ENCODE measurements at regions not wholly inside any gene's neighbourhood (a gene's known extent, or its start where the extent isn't known, plus 50 kb on each side); places are given as distances from the start of the nearest gene placed in this dataset.
"Not testable (repeated sequence)": the region's sequence is repeated elsewhere in the genome, so short reads cannot be mapped to it uniquely, and the experiment has no call there.

DNA sequence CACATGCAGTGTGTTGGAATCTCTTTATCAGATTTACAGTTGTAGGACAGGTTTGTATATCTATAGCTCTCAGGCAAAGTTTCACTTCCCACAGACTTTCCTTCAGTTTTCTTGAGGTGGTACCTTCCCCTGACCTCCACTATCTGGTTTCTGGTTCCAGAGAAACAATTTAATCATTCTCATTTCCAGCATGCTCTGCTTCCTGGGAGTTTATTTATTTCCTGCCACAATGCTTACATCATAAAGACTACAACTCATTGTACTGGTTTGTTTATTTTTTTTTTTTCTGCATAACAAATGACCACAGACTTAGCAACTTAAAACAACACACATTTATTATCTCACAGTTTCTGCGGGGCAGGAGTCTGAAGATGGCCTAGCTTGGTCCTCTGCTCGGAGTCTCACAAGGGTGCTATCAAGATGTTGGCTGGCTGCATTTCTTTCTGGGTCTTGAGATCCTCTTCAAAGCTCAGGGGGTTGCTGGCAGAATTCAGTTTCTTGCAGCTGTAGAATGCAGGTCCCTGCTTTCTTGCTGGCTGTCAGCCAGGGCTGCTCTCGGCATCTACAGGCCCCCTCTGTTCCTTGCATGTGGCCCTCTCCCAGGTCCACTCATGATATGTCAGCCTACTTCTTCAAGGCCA, 247.7 kb downstream of the ENC1 start:
- peak overlapping the region; percentile 90 for H3K27ac Mint-ChIP-seq
- peaks cover 47% of the 10 kb centered on the region for H3K4me1 Mint-ChIP-seq (ENCODE audit: unreplicated experiment)
- H3K9me3 Mint-ChIP-seq: peaks cover 13% of the 10 kb centered on the region
- no peaks in the 10 kb centered on the region for H3K36me3 Mint-ChIP-seq
- no peak for DNase-seq (ENCODE audit: extremely low spot score, unreplicated experiment)
- no peaks in the 10 kb centered on the region for H3K27me3 Mint-ChIP-seq
- peak overlapping the region; percentile 30 for H3K4me3 Mint-ChIP-seq
- no peak for TF ChIP-seq CTCF (conservative IDR thresholded peaks at IDR 0.05)

DNA sequence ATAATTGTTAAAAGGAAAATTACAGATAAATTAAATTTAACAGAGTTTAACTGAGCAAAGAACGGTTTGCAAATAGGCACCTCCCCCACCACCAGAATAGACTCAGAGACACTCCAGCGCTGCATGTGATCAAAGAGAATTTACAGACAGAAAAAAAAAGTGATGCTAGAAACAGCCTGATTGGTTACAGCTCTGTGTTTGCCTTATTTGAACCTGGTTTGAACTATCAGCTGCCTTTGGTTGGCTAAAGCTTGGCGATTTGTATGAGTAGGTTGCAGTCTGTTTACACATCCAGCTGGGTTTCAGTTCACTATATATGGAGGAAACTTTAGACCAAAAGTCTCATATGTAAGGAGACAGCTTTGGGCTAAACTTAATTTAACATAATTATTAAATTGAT, 249.1 kb downstream of the ENC1 start:
- H3K4me3 Mint-ChIP-seq: no peak overlapping the region
- H3K9me3 Mint-ChIP-seq: peaks cover 10% of the 10 kb centered on the region
- TF ChIP-seq CTCF (conservative IDR thresholded peaks at IDR 0.05): no peak
- H3K27ac Mint-ChIP-seq: no peak overlapping the region
- H3K4me1 Mint-ChIP-seq (ENCODE audit: unreplicated experiment): peaks cover 34% of the 10 kb centered on the region
- DNase-seq (ENCODE audit: extremely low spot score, unreplicated experiment): no peak
- H3K36me3 Mint-ChIP-seq: no peaks in the 10 kb centered on the region
- no peaks in the 10 kb centered on the region for H3K27me3 Mint-ChIP-seq

DNA sequence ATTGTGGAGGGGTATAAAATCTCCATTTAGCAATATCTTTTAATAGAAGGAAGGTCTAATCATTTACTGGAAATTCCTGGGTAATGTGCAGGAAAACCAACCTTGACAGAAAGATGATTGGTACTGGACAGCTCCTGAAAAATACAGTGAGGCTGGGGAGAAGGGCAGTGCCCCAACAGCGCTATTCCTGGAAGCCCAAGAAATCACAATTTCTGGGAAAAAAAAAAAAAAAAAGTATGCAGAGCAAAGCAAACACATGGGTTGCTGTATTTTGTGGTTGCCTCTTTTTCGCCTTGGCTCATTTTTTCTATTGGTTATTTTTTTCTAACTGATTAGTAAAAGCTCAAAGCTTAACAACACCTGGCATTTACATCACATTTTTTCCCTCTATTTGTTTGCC, 249.7 kb downstream of the ENC1 start:
- Mint-ChIP-seq H3K27me3 (no peaks in the 10 kb centered on the region), H3K36me3 (no peaks in the 10 kb centered on the region), H3K4me3 (no peak overlapping the region), H3K27ac (no peak overlapping the region), H3K4me1 (ENCODE audit: unreplicated experiment) (peaks cover 33% of the 10 kb centered on the region), H3K9me3 (peaks cover 10% of the 10 kb centered on the region)
- TF ChIP-seq CTCF (conservative IDR thresholded peaks at IDR 0.05): no peak
- no peak for DNase-seq (ENCODE audit: extremely low spot score, unreplicated experiment)

- no peak for DNase-seq (ENCODE audit: extremely low spot score, unreplicated experiment)
- no peak overlapping the region for H3K4me3 Mint-ChIP-seq
- no peak overlapping the region for H3K27ac Mint-ChIP-seq
- peaks cover 6% of the 10 kb centered on the region for H3K9me3 Mint-ChIP-seq
- H3K4me1 Mint-ChIP-seq (ENCODE audit: unreplicated experiment): peaks cover 30% of the 10 kb centered on the region
- no peaks in the 10 kb centered on the region for H3K36me3 Mint-ChIP-seq
- TF ChIP-seq CTCF (conservative IDR thresholded peaks at IDR 0.05): no peak
- H3K27me3 Mint-ChIP-seq: no peaks in the 10 kb centered on the region
Measured at GRCh38 chr5:74390306-74390637, 250.3 kb downstream of the ENC1 start.

DNA sequence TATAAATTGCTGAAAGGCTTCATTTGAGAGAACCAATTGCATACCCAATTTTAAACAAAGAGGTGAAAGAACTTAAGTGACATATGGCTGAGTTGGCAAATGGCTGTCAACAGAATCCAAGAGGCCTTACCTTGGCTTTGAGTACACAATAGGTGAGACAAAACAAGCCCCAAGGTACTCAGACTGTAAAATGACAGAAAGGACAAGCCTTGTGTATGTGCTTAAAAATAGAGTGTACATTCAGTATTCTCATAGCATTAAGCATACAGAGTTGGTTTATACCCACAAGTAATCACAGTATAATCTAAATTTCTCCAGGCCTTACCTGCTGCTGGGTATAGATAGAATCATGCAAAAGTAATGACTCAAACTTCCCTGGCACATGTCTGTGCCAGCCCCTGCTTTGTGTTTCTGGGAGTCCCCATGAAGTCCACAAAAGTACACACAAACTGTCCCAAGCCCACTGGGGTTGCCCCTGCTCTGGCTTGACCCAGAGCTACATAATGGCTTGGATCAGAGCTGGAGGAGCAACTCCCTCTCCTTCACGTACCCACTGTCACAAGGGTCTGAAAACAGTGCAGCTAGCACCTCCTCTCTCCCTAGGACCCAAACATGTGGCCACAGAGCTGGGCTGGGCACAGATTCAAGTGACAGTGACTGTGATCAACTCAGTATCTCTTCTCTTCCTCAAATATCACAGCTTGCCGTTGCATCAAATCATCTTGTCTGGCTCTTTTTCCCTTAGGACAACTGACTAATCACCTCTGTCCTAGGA, 250.8 kb downstream of the ENC1 start:
- TF ChIP-seq CTCF (conservative IDR thresholded peaks at IDR 0.05): no peak
- peaks cover 4% of the 10 kb centered on the region for H3K9me3 Mint-ChIP-seq
- H3K27me3 Mint-ChIP-seq: no peaks in the 10 kb centered on the region
- no peak overlapping the region for H3K4me3 Mint-ChIP-seq
- H3K4me1 Mint-ChIP-seq (ENCODE audit: unreplicated experiment): peaks cover 30% of the 10 kb centered on the region
- no peak for DNase-seq (ENCODE audit: extremely low spot score, unreplicated experiment)
- H3K36me3 Mint-ChIP-seq: no peaks in the 10 kb centered on the region
- H3K27ac Mint-ChIP-seq: no peak overlapping the region

DNA sequence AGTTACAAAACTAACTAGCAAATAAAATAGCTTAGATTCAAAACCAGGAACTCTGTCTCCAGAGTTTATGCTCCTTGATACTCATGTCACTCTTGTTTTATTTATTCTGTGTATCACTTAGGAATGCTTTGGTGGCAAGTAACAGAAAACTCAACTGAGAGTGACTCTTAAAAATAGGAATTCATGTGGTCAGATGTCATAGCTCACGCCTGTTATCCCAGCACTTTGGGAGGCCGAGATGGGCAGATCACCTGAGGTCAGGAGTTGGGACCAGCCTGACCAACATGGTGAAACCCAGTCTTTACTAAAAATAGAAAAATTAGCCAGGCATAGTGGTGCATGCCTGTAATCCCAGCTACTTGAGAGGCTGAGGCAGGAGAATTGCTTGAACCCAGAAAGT, 252.1 kb downstream of the ENC1 start:
- H3K27ac Mint-ChIP-seq; DNase-seq (ENCODE audit: extremely low spot score, unreplicated experiment); H3K4me3 Mint-ChIP-seq; H3K27me3 Mint-ChIP-seq; H3K36me3 Mint-ChIP-seq; H3K9me3 Mint-ChIP-seq: not testable (repeated sequence)
- peaks cover 36% of the 10 kb centered on the region for H3K4me1 Mint-ChIP-seq (ENCODE audit: unreplicated experiment)

Data from type B pancreatic cell (in vitro differentiated cells).